HG03378 (cell line): ENCODE measurements at regions not wholly inside any gene's neighbourhood (a gene's known extent, or its start where the extent isn't known, plus 50 kb on each side); places are given as distances from the start of the nearest gene placed in this dataset.

ENCODE experiments used
- ATAC-seq: cut with Tn5 transposase; IDR thresholded peaks from one replicate; pipeline ENCODE4 v1.9.1; 2021; ENCODE audit warnings: mild to moderate bottlenecking, moderate library complexity; ENCODE audit not compliant: unreplicated experiment

DNA sequence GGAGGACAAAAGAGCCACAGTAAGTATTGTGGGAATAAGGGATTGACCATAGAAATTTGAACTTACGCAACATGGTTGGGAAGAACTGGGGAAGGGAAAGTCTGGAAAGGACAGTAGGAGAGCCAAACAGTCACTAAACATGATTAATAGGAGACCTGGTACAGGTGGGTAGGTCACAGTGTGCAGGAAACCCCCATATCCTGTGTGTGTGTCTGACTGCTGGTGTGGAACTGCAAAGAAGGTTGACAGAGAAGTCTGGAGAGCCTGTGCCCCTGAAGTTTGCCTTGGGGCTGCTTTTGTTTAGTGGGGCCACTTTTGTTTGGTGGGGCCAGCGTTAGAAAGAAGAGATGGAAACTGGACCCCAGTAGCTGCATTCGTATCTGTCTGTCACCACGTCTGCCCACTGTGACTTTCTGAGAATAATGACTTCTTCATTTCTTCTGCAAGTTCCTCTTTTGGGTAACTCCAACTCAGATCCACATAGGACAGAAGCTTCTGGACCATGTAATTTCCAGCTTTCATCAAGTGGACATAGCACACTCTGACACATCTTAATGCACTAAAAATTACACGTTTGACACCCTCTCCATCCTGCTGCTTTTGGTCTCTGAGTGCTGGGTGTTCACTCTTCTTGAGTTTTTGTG, 126.8 kb upstream of the RAG2 start:
- ATAC-seq, result peak; percentile 70

DNA sequence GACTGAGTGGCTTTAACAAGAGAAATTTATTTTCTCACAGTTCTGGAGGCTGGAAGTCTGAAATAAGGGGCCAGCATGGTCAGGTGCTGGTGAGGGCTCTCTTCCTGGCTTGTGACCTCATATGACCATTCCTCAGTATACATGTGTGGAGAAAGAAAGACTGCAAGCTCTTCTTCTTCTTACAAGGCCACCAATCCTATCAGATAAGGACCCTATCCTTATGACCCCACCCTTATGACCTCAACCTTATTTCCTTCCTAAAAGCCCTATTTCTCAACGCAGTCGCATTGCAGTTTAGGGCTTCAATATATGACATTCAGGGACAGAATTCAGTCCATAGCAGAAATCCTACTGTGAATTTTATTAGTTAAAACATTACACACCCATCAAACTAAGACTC, 124.4 kb upstream of the RAG2 start:
- no peak for ATAC-seq

DNA sequence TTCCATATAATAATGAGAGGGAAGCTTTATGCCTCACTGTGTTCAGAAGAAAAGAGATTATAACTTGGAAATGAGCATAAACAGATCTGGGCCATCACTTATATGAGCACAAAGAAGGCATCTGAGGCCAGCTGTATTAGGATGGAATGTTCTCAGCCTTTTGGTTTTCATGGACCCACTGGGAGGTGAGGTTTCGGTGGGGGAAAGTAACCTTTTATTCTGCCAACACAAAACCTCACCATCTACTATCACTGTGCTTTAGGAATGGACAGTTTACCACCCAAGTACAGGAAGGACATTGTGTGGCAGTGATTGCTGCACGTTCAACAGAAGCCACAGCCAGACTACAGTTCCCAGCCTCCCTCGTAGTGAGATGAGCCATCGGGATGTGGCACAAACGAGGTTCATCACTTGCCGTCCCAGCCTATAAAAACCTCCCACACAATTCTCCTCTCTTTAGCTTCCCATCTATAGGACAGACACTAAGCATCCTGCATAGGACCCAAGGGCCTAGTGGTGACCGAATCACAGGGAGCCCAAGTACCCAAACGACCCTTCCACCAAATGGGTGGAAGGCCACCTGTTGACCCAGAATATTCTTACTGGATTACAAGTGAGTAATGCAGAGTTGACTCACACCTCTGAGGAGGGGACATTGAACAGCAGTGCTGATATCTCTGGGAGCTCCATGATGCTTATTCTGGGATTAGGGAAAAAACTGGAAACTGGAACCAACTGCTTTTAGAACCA, 121.5 kb upstream of the RAG2 start:
- no peak for ATAC-seq

DNA sequence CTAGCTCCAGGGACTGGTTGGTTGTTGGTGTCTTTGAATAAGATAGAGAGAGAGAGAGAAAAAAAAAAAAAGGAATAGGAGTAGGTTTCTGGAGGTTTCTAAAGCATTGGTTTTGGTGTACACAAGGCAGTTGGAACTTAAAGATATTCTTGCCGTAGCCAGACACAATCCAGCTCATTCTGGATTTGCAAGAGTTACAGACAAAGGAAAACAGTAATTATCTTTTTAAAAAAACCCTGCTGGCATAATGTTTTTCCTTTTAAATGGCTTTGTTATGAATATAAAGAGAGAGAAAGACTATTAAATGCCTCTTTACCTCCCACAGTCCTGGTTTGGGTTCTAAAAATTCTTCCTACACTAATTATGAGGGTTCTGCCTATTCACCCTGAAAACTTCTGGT, 120.4 kb upstream of the RAG2 start:
- ATAC-seq, result no peak

DNA sequence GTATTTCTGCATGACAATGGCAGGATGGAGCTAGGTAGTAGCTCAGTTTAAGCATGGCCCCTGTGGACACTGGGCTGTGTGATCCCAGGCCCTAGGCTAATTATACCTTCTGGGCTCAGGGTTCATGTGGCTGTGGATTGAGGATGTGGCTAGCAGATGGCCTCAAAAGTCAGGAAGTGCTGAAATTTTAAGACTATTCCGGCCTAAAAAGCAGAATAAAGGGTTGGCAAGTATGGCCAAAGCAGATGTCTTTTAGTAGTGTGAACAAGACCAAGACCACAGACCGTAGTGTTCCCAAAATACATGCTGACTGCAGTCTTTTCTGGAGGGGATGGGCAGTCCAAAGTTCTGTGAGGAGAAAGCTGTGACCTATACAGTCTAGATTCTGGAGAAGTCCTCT, 115.7 kb upstream of the RAG2 start:
- no peak for ATAC-seq

DNA sequence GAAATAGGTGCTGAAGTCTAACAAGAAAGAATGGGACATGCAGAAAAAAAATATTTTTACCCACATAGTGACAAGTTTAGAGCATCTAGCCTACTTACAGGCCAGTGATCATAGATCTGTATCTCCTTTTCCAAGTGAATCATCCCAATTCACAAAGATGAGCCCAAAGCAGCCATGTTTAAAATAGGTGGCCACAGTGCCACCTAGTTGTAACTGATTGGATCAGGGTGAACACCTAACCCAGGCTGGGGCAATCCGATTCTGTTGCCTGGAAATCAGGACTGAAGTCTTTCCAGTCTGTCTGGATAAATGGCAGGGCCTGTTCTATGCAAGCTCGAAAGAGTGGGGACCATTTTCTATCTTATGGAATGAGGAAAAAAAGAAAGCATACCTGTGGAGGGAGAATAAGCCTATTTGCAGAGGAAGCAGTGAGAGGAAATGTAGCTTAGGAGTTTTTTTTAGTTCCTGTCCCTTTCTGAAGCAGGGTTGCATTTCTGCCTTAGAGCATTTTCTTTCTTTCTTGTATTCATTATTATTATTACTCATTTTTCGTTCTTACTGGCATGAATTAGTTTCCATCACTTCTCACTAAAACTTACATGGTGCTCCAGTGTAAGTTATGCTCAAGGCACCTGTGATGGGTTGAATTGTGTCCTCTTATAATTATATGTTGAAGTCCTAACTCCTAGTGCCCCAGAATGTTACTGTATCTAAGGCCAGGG, 113.2 kb upstream of the RAG2 start:
- no peak for ATAC-seq
